Hepatocyte (in vitro differentiated cells): ENCODE measurements at regions not wholly inside any gene's neighbourhood (a gene's known extent, or its start where the extent isn't known, plus 50 kb on each side); places are given as distances from the start of the nearest gene placed in this dataset.

Source experiments
- DNase-seq: peaks from one replicate; pipeline ENCODE4 v3.0.0-alpha.2; 2016; ENCODE audit warnings: low spot score
- H2AFZ ChIP-seq: fragments of 200-600 bp; sonication (generic); 2 replicates; pipeline ENCODE4 v1.6.0; 2016; ENCODE audit warnings: antibody characterized with exemption, mild to moderate bottlenecking
- H3K27ac ChIP-seq: fragments of 200-600 bp; sonication (generic); 2 replicates; pipeline ENCODE4 v1.5.1; 2016; ENCODE audit warnings: mild to moderate bottlenecking
- H3K27me3 ChIP-seq: fragments of 200-600 bp; sonication (generic); 2 replicates; pipeline ENCODE4 v1.6.1; 2016
- H3K36me3 ChIP-seq: fragments of 200-600 bp; sonication (generic); replicated peaks from 2 replicates; pipeline ENCODE4 v1.5.1; 2016; ENCODE audit warnings: low read depth; ENCODE audit not compliant: insufficient read depth
- H3K4me1 ChIP-seq: fragments of 200-600 bp; sonication (generic); 2 replicates; pipeline ENCODE4 v1.5.1; 2016; ENCODE audit warnings: mild to moderate bottlenecking, moderate library complexity; ENCODE audit not compliant: insufficient read depth
- H3K4me2 ChIP-seq: fragments of 200-600 bp; sonication (generic); 2 replicates; pipeline ENCODE4 v1.6.0; 2016
- H3K4me3 ChIP-seq: fragments of 200-600 bp; sonication (generic); 2 replicates; pipeline ENCODE4 v1.5.1; 2016; ENCODE audit warnings: mild to moderate bottlenecking
- H3K79me2 ChIP-seq: fragments of 200-600 bp; sonication (generic); 2 replicates; pipeline ENCODE4 v1.6.0; 2017; ENCODE audit warnings: mild to moderate bottlenecking
- H3K9me2 ChIP-seq: fragments of 200-600 bp; sonication (generic); replicated peaks from 2 replicates; pipeline ENCODE4 v1.6.0; 2017; ENCODE audit warnings: mild to moderate bottlenecking; ENCODE audit not compliant: insufficient read depth
- H3K9me3 ChIP-seq: fragments of 200-600 bp; sonication (generic); 2 replicates; pipeline ENCODE4 v1.5.1; 2016; ENCODE audit warnings: low read depth, mild to moderate bottlenecking
- H4K20me1 ChIP-seq: fragments of 200-600 bp; sonication (generic); 2 replicates; pipeline ENCODE4 v1.6.0; 2016; ENCODE audit warnings: mild to moderate bottlenecking; ENCODE audit not compliant: insufficient read depth, poor library complexity, severe bottlenecking
- CTCF ChIP-seq: fragments of 200-600 bp; sonication (generic); IDR thresholded peaks from 2 replicates; pipeline ENCODE4 v1.5.1; 2016; ENCODE audit warnings: antibody characterized with exemption, mild to moderate bottlenecking; ENCODE audit not compliant: poor library complexity
- EZH2 ChIP-seq: fragments of 200-600 bp; sonication (generic); IDR thresholded peaks from 2 replicates; pipeline ENCODE4 v1.6.1; 2016; ENCODE audit warnings: antibody characterized with exemption, mild to moderate bottlenecking, borderline replicate concordance
- EZH2phosphoT487 ChIP-seq: fragments of 200-600 bp; sonication (generic); IDR thresholded peaks from one replicate; pipeline ENCODE4 v1.6.1; 2018; ENCODE audit warnings: antibody characterized with exemption, mild to moderate bottlenecking, low read depth, moderate library complexity; ENCODE audit not compliant: unreplicated experiment, severe bottlenecking
- WGBS: methylation state at CpG from one replicate; pipeline ENCODE4 v1.1.6; 2016; ENCODE audit warnings: low lambda C conversion rate; ENCODE audit errors: missing lambda C conversion rate; 5-methylcytosine and 5-hydroxymethylcytosine counted together

- Histone ChIP-seq H3K4me3 (no peak overlapping the region), H3K79me2 (no peaks in the 10 kb centered on the region), H3K36me3 (no peaks in the 10 kb centered on the region), H3K27ac (no peak overlapping the region), H4K20me1 (no peaks in the 10 kb centered on the region), H2AFZ (no peak overlapping the region), H3K9me3 (no peaks in the 10 kb centered on the region), H3K9me2 (no peaks in the 10 kb centered on the region), H3K4me1 (no peaks in the 10 kb centered on the region), H3K27me3 (peaks cover 4% of the 10 kb centered on the region), H3K4me2 (no peak overlapping the region)
- no peak for DNase-seq
- no peak for TF ChIP-seq EZH2
- TF ChIP-seq CTCF = no peak
- no peak for TF ChIP-seq EZH2phosphoT487
- WGBS = 84% methylated on average over 6 of the region's 6 CpGs
Observed at GRCh38 chr16:9177861-9178260, 86.4 kb downstream of the HAPSTR1 start.

GRCh38 chr16:9183682-9184353 lies 92.4 kb downstream of the HAPSTR1 start:
- Histone ChIP-seq H3K79me2 (no peaks in the 10 kb centered on the region), H4K20me1 (no peaks in the 10 kb centered on the region), H3K4me3 (no peak overlapping the region), H3K27me3 (peaks cover 2% of the 10 kb centered on the region), H2AFZ (no peak overlapping the region), H3K9me2 (no peaks in the 10 kb centered on the region), H3K27ac (no peak overlapping the region), H3K9me3 (no peaks in the 10 kb centered on the region), H3K4me1 (no peaks in the 10 kb centered on the region), H3K36me3 (no peaks in the 10 kb centered on the region), H3K4me2 (no peak overlapping the region)
- WGBS = 88% methylated on average over 29 of the region's 29 CpGs
- no peak for TF ChIP-seq EZH2phosphoT487
- no peak for TF ChIP-seq CTCF
- TF ChIP-seq EZH2 = no peak
- no peak for DNase-seq

GRCh38 chr16:9184354-9184690 lies 92.9 kb downstream of the HAPSTR1 start:
- no peak for TF ChIP-seq EZH2
- no peaks in the 10 kb centered on the region for H3K9me2 ChIP-seq
- H3K79me2 ChIP-seq = no peaks in the 10 kb centered on the region
- H3K36me3 ChIP-seq = no peaks in the 10 kb centered on the region
- no peak overlapping the region for H2AFZ ChIP-seq
- H3K4me2 ChIP-seq = no peak overlapping the region
- no peaks in the 10 kb centered on the region for H3K27me3 ChIP-seq
- no peaks in the 10 kb centered on the region for H4K20me1 ChIP-seq
- H3K9me3 ChIP-seq = no peaks in the 10 kb centered on the region
- H3K27ac ChIP-seq = no peak overlapping the region
- H3K4me3 ChIP-seq = no peak overlapping the region
- H3K4me1 ChIP-seq = no peaks in the 10 kb centered on the region
- DNase-seq = no peak
- 98% methylated on average over 17 of the region's 33 CpGs for whole genome bisulfite sequencing

- no peak overlapping the region for H3K27ac ChIP-seq
- no peak overlapping the region for H3K4me3 ChIP-seq
- no peaks in the 10 kb centered on the region for H4K20me1 ChIP-seq
- H3K36me3 ChIP-seq = no peaks in the 10 kb centered on the region
- no peak for DNase-seq
- TF ChIP-seq CTCF = no peak
- TF ChIP-seq EZH2phosphoT487 = no peak
- TF ChIP-seq EZH2 = no peak
- no peaks in the 10 kb centered on the region for H3K79me2 ChIP-seq
- H3K4me1 ChIP-seq = no peaks in the 10 kb centered on the region
- no peaks in the 10 kb centered on the region for H3K27me3 ChIP-seq
- no peak overlapping the region for H2AFZ ChIP-seq
- no peak overlapping the region for H3K4me2 ChIP-seq
- H3K9me2 ChIP-seq = no peaks in the 10 kb centered on the region
- no peaks in the 10 kb centered on the region for H3K9me3 ChIP-seq
- WGBS = 85% methylated on average over 2 of the region's 2 CpGs
Observed at GRCh38 chr16:9185381-9185780, 93.9 kb downstream of the HAPSTR1 start.
